Mesenteric fat pad (tissue), 1 donor: ENCODE measurements at regions not wholly inside any gene's neighbourhood (a gene's known extent, or its start where the extent isn't known, plus 50 kb on each side); places are given as distances from the start of the nearest gene placed in this dataset.
A peak's percentile ranks its signal among the peaks of the same experiment; 100 is the strongest.
"Not testable (repeated sequence)": the region's sequence is repeated elsewhere in the genome, so short reads cannot be mapped to it uniquely, and the experiment has no call there.

Experiments
- DNase-seq: peaks from one replicate; pipeline ENCODE4 v3.0.0-alpha.2; 2020; ENCODE audit warnings: low spot score
- donor health status: DM: yes; HTN: yes; CAD: no.

- no peak for DNase-seq
These were observed 395.3 kb downstream of the TUSC1 start for GRCh38 chr9:25282946-25283345.

GRCh38 chr9:25261445-25261844 lies 416.8 kb downstream of the TUSC1 start:
- no peak for DNase-seq

GRCh38 chr9:25260046-25260445 lies 418.2 kb downstream of the TUSC1 start:
- DNase-seq, result no peak

GRCh38 chr9:25255216-25255615 lies 423.0 kb downstream of the TUSC1 start:
- no peak for DNase-seq

- no peak for DNase-seq
These were observed 424.2 kb downstream of the TUSC1 start for GRCh38 chr9:25254051-25254450.

GRCh38 chr9:25241421-25241820 lies 436.8 kb downstream of the TUSC1 start:
- no peak for DNase-seq

GRCh38 chr9:25226901-25227686 lies 451.1 kb downstream of the TUSC1 start:
- DNase-seq, result no peak

GRCh38 chr9:25225938-25226760 lies 452.1 kb downstream of the TUSC1 start:
- peak; percentile 81 for DNase-seq

GRCh38 chr9:25224996-25225395 lies 453.2 kb downstream of the TUSC1 start:
- no peak for DNase-seq

- DNase-seq, result no peak
These were observed 453.9 kb downstream of the TUSC1 start for GRCh38 chr9:25224309-25224708.

- DNase-seq, result no peak
These were observed 465.9 kb downstream of the TUSC1 start for GRCh38 chr9:25212361-25212760.

GRCh38 chr9:25207402-25208195 lies 470.6 kb downstream of the TUSC1 start:
- DNase-seq, result no peak

- no peak for DNase-seq
These were observed 472.2 kb downstream of the TUSC1 start for GRCh38 chr9:25206027-25206426.

- no peak for DNase-seq
These were observed 473.0 kb downstream of the TUSC1 start for GRCh38 chr9:25205285-25205684.

GRCh38 chr9:25177858-25178257 lies 500.4 kb downstream of the TUSC1 start:
- DNase-seq, result no peak

- no peak for DNase-seq
These were observed 548.7 kb downstream of the TUSC1 start for GRCh38 chr9:25129537-25129936.

- DNase-seq, result no peak
These were observed 556.4 kb downstream of the TUSC1 start for GRCh38 chr9:25121811-25122210.

GRCh38 chr9:25119041-25119440 lies 559.2 kb downstream of the TUSC1 start:
- DNase-seq, result no peak

- DNase-seq, result no peak
These were observed 560.5 kb downstream of the TUSC1 start for GRCh38 chr9:25117791-25118190.

GRCh38 chr9:25102204-25102603 lies 556.5 kb upstream of the IZUMO3 start:
- not testable (repeated sequence) for DNase-seq

- no peak for DNase-seq
These were observed 548.8 kb upstream of the IZUMO3 start for GRCh38 chr9:25094518-25094917.

GRCh38 chr9:25078202-25078601 lies 532.5 kb upstream of the IZUMO3 start:
- DNase-seq, result no peak
